OCI-LY1 (cell line): ENCODE measurements at regions not wholly inside any gene's neighbourhood (a gene's known extent, or its start where the extent isn't known, plus 50 kb on each side); places are given as distances from the start of the nearest gene placed in this dataset.

Experiments used
- EZH2 ChIP-seq: fragments of 200-600 bp; sonication (generic), shearing (Covaris generic); IDR thresholded peaks from 2 replicates; pipeline ENCODE4 v1.8.0; 2017; ENCODE audit warnings: borderline replicate concordance, mixed run types, mild to moderate bottlenecking, antibody characterized with exemption, low read length, moderate library complexity, mixed read lengths
- TF ChIP-seq, protein P1 (sequence below): fragments of 200-600 bp; sonication (generic), shearing (Covaris generic); IDR thresholded peaks from 2 replicates; pipeline ENCODE4 v1.5.1; 2017; ENCODE audit warnings: mild to moderate bottlenecking, antibody characterized with exemption, low read length, moderate library complexity, mixed read lengths

DNA sequence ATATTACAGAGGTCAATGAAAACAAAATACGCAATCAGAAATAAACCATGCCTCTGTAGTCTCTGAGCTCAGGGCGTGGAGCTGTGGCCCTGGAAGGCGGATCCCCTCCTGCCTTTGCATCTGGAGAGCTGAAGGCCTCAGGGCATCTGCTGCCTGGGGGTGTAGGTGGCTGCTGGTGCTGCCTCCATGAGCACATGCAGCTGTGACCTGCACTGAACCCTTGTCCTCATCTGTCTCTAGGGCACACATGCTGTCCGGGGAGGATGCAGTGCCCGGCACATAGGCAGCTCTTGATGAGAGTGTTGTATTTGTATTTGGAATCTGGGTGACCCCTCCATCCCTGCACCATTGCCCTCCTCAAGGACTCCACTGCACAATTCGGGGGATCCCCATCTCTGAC, 185.7 kb downstream of the TEX29 start:
- TF ChIP-seq, protein P1, sequence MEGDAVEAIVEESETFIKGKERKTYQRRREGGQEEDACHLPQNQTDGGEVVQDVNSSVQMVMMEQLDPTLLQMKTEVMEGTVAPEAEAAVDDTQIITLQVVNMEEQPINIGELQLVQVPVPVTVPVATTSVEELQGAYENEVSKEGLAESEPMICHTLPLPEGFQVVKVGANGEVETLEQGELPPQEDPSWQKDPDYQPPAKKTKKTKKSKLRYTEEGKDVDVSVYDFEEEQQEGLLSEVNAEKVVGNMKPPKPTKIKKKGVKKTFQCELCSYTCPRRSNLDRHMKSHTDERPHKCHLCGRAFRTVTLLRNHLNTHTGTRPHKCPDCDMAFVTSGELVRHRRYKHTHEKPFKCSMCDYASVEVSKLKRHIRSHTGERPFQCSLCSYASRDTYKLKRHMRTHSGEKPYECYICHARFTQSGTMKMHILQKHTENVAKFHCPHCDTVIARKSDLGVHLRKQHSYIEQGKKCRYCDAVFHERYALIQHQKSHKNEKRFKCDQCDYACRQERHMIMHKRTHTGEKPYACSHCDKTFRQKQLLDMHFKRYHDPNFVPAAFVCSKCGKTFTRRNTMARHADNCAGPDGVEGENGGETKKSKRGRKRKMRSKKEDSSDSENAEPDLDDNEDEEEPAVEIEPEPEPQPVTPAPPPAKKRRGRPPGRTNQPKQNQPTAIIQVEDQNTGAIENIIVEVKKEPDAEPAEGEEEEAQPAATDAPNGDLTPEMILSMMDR = no peak
- no peak for TF ChIP-seq EZH2
